ENCODE measurements at regions not wholly inside any gene's neighbourhood (a gene's known extent, or its start where the extent isn't known, plus 50 kb on each side); places are given as distances from the start of the nearest gene placed in this dataset.

DNA sequence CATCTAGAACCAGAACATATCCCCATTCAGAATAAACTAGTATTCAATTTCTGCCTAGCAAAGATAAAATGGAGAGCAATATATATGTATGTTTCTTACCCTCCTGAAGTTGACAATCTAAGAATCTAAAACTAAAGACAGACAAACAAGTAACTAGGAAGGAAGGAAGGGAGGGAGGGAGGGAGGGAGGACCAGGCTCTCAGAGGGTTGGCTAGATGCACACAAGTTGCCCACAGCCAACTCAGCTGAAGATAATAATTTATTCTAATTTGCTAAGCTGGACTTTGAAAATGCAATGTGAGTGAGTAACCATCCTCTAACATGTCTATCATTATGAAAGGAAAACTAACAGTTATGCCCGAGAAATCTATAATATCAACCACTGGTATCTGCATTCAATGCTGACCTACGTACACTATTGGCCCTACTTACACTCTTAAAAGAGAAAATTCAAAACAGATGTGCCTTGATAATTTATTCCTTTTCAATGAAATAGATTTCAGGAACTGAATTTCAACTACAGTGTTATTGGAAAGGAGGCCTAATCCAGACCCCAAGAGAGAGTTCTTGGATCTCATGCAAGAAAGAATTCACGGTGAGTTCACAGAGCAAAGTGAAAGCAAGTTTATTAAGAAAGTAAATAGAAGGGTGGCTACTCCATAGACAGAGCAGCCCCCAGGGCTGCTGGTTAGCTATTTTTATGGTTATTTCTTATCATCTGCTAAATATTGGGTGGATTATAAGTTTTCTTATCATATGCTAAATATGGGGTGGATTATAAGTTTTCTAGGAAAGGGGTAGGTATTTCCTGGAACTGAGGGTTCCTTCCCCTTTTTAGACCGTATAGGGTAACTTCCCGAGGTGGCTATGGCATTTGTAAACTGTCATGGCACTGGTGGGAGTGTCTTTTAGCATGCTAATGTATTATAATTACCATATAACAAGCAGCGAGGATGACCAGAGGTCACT lies 288.5 kb upstream of the SLC39A10 start:
- DNase-seq = no peak
- BruUV-seq (replicated peaks) = no TSS peak
- peaks cover 16% of the 10 kb centered on the region for H3K9me3 Mint-ChIP-seq (ENCODE audit: unreplicated experiment)
- Histone ChIP-seq H3K4me1 (no peaks in the 10 kb centered on the region; the same call in 1 of the 2 replicates), H3K36me3 (ENCODE audit: control insufficient read depth, insufficient read depth, low read length) (no peaks in the 10 kb centered on the region), H3K27me3 (replicated peaks; ENCODE audit: control insufficient read depth, insufficient read depth, low read length) (no peaks in the 10 kb centered on the region), H3K4me3 (ENCODE audit: low read depth, low read length) (no peak overlapping the region), H3K9me3 (no peaks in the 10 kb centered on the region)
- no peaks in the 10 kb centered on the region for H3K4me1 Mint-ChIP-seq (ENCODE audit: low read depth, unreplicated experiment)
- H3K4me3 Mint-ChIP-seq (ENCODE audit: unreplicated experiment) = no peak overlapping the region
- intact Hi-C loops (cut with micrococcal nuclease; ENCODE audit: unreplicated experiment) = no loop called here
- H3K27me3 Mint-ChIP-seq (ENCODE audit: insufficient read depth, unreplicated experiment) = no peaks in the 10 kb centered on the region
- H3K27ac Mint-ChIP-seq (ENCODE audit: unreplicated experiment) = no peak overlapping the region
- ChIA-PET CTCF (no interaction called here), POLR2A (no interaction called here)
- no peaks in the 10 kb centered on the region for H3K36me3 Mint-ChIP-seq (ENCODE audit: insufficient read depth, unreplicated experiment)
- TF ChIP-seq, protein P1, sequence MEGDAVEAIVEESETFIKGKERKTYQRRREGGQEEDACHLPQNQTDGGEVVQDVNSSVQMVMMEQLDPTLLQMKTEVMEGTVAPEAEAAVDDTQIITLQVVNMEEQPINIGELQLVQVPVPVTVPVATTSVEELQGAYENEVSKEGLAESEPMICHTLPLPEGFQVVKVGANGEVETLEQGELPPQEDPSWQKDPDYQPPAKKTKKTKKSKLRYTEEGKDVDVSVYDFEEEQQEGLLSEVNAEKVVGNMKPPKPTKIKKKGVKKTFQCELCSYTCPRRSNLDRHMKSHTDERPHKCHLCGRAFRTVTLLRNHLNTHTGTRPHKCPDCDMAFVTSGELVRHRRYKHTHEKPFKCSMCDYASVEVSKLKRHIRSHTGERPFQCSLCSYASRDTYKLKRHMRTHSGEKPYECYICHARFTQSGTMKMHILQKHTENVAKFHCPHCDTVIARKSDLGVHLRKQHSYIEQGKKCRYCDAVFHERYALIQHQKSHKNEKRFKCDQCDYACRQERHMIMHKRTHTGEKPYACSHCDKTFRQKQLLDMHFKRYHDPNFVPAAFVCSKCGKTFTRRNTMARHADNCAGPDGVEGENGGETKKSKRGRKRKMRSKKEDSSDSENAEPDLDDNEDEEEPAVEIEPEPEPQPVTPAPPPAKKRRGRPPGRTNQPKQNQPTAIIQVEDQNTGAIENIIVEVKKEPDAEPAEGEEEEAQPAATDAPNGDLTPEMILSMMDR (IDR thresholded peaks at IDR 0.05; ENCODE audit: insufficient read depth in 1 of 2, low read depth in 1 of 2, low read length in 1 of 2, severe bottlenecking in 1 of 2, unreplicated experiment in 1 of 2) = no peak

DNA sequence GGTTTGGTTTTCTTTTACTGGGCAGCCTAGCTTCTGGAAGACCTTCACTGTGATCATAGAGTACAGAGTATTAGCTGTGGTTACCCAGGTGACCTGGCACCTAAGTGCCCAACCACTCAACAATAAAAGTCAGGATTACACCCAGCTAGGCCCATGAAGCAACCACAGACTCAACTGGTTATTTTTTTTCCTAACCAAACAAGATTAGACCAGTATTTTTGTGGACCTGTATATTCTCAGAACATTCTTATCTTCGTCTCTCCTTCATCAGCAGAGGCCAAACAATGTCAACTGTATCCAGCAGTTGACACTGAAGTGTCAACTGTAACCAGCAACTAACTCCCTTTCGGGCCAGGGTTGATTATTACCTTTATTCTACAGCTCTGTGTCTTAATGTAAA lies 289.2 kb upstream of the SLC39A10 start:
- H3K36me3 Mint-ChIP-seq (ENCODE audit: insufficient read depth, unreplicated experiment) = no peaks in the 10 kb centered on the region
- no peak for DNase-seq
- H3K9me3 Mint-ChIP-seq (ENCODE audit: unreplicated experiment) = peaks cover 16% of the 10 kb centered on the region
- no peak overlapping the region for H3K27ac Mint-ChIP-seq (ENCODE audit: unreplicated experiment)
- ChIA-PET POLR2A (no interaction called here), CTCF (no interaction called here)
- no peaks in the 10 kb centered on the region for H3K27me3 ChIP-seq (replicated peaks; ENCODE audit: control insufficient read depth, insufficient read depth, low read length)
- H3K4me3 Mint-ChIP-seq (ENCODE audit: unreplicated experiment) = no peak overlapping the region
- no peaks in the 10 kb centered on the region for H3K4me1 Mint-ChIP-seq (ENCODE audit: low read depth, unreplicated experiment)
- BruUV-seq (replicated peaks) = no TSS peak
- TF ChIP-seq, protein P1 (IDR thresholded peaks at IDR 0.05; ENCODE audit: insufficient read depth in 1 of 2, low read depth in 1 of 2, low read length in 1 of 2, severe bottlenecking in 1 of 2, unreplicated experiment in 1 of 2) = no peak
- H3K36me3 ChIP-seq (ENCODE audit: control insufficient read depth, insufficient read depth, low read length) = no peaks in the 10 kb centered on the region
- no peaks in the 10 kb centered on the region for H3K9me3 ChIP-seq
- no peak overlapping the region for H3K4me3 ChIP-seq (ENCODE audit: low read depth, low read length)
- H3K4me1 ChIP-seq = no peaks in the 10 kb centered on the region; the same call in 1 of the 2 replicates
- intact Hi-C loops (cut with micrococcal nuclease; ENCODE audit: unreplicated experiment) = no loop called here
- no peaks in the 10 kb centered on the region for H3K27me3 Mint-ChIP-seq (ENCODE audit: insufficient read depth, unreplicated experiment)

DNA sequence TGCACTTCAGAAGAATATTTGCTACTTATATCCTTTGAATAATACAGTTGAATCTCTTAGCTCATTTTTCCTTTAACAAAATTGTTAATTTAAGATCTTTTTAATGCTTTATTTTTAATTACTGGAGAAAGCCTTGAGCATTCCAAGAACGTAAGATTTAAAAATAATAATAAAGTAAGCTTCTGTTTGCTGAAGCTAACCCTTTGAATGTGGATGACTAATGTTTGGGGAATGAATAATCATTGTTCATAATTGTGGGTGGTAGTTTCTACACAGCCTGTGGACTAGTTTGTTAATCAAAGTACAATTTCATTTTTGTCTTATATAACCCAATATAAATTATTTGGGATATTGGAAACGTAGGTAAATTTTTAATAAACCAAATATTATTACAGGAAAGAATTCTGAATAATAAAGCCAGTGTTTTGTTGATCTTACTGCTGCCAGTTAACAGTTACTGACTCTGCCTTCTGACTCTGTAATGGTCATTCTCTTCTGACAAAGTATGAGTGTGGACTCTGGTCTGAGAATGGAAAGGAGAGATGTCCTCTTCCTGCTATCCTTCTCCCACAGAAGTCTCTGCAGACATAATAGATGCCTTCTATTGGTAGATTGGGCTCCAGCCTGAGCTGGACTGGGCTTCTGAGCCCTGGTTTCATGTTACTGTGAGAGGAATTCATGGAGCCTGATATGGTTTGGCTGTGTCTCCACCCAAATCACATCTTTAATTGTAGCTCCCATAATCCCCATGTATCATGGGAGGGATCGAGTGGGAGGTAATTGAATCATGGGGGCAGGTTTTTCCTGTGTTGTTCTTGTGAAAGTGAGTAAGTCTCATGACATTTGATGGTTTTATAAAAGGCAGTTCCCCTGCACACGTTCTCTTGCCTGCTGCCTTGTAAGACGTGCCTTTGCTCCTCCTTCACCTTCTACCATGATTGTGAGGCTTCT lies 292.7 kb upstream of the SLC39A10 start:
- DNase-seq = no peak
- Histone ChIP-seq H3K4me1 (no peaks in the 10 kb centered on the region; the same call in 1 of the 2 replicates), H3K9me3 (no peaks in the 10 kb centered on the region), H3K4me3 (ENCODE audit: low read depth, low read length) (no peak overlapping the region), H3K27me3 (replicated peaks; ENCODE audit: control insufficient read depth, insufficient read depth, low read length) (no peaks in the 10 kb centered on the region), H3K36me3 (ENCODE audit: control insufficient read depth, insufficient read depth, low read length) (no peaks in the 10 kb centered on the region)
- ChIA-PET CTCF (no interaction called here), POLR2A (no interaction called here)
- no peaks in the 10 kb centered on the region for H3K27me3 Mint-ChIP-seq (ENCODE audit: insufficient read depth, unreplicated experiment)
- intact Hi-C loops (cut with micrococcal nuclease; ENCODE audit: unreplicated experiment) = no loop called here
- peaks cover 16% of the 10 kb centered on the region for H3K9me3 Mint-ChIP-seq (ENCODE audit: unreplicated experiment)
- TF ChIP-seq, protein P1 (IDR thresholded peaks at IDR 0.05; ENCODE audit: insufficient read depth in 1 of 2, low read depth in 1 of 2, low read length in 1 of 2, severe bottlenecking in 1 of 2, unreplicated experiment in 1 of 2) = no peak
- no TSS peak for BruUV-seq (replicated peaks)
- no peaks in the 10 kb centered on the region for H3K36me3 Mint-ChIP-seq (ENCODE audit: insufficient read depth, unreplicated experiment)
- H3K27ac Mint-ChIP-seq (ENCODE audit: unreplicated experiment) = no peak overlapping the region
- no peak overlapping the region for H3K4me3 Mint-ChIP-seq (ENCODE audit: unreplicated experiment)
- no peaks in the 10 kb centered on the region for H3K4me1 Mint-ChIP-seq (ENCODE audit: low read depth, unreplicated experiment)
